Right lobe of liver (tissue), 6 donors: ENCODE measurements at regions not wholly inside any gene's neighbourhood (a gene's known extent, or its start where the extent isn't known, plus 50 kb on each side); places are given as distances from the start of the nearest gene placed in this dataset.

Experiments
- ATAC-seq, 4 donors: fragments of 200-7000 bp; cut with Tn5 transposase; one replicate each; pipeline ENCODE4 v1.9.1; 2020; ENCODE audit warnings: mild to moderate bottlenecking in 4 of 4, moderate library complexity in 4 of 4
- DNase-seq, 3 donors: peaks; one replicate each; pipeline ENCODE4 v3.0.0-alpha.2; 2020
- H3K27ac ChIP-seq, 3 donors: fragments of 200-600 bp; one replicate each; pipeline ENCODE4 v1.8.0; 2022
- H3K27me3 ChIP-seq, 2 donors: fragments of 200-600 bp; one replicate each; pipeline ENCODE4 v1.8.0; 2022
- H3K36me3 ChIP-seq, 4 donors: fragments of 200-600 bp; sonication (generic) in 1 of 4; one replicate each; pipeline versions ENCODE4 v1.5.1 to v1.8.0; 2017 to 2022; ENCODE audit warnings: control low read depth in 1 of 4
- H3K4me1 ChIP-seq, 4 donors: fragments of 200-600 bp; sonication (generic) in 1 of 4; one replicate each; pipeline versions ENCODE4 v1.5.1 to v1.8.0; 2017 to 2022; ENCODE audit warnings: control low read depth in 1 of 4
- H3K4me3 ChIP-seq, 3 donors: fragments of 200-600 bp; one replicate each; pipeline ENCODE4 v1.8.0; 2022
- H3K9me3 ChIP-seq, 4 donors: fragments of 200-600 bp; sonication (generic) in 1 of 4; one replicate each; pipeline versions ENCODE4 v1.5.1 to v1.8.0; 2017 to 2022; ENCODE audit warnings: control low read depth in 1 of 4
- POLR2A ChIP-seq: fragments of 450-650 bp; IDR thresholded peaks from one replicate; pipeline ENCODE4 v1.6.1; 2017; ENCODE audit warnings: antibody characterized with exemption, mild to moderate bottlenecking
- WGBS: methylation state at CpG from one replicate; pipeline ENCODE4 v1.1.6; 2018; ENCODE audit warnings: low coverage, low lambda C conversion rate; ENCODE audit not compliant: insufficient coverage; ENCODE audit errors: missing lambda C conversion rate; 5-methylcytosine and 5-hydroxymethylcytosine counted together
- intact Hi-C, 2 donors: fragments of 100-400 bp; cut with DNase I; formaldehyde crosslinking; loops; one replicate each; pipeline versions ENCODE4 v1.11.2 to v1.14.1; 2022
- TF ChIP-seq, protein P1 (sequence below), 4 donors: fragments of 200-600 bp in 3 of 4; fragments of 450-650 bp in 1 of 4; IDR thresholded peaks; one replicate each; pipeline versions ENCODE4 v1.5.1 to v1.8.0; 2016 to 2022; ENCODE audit warnings: antibody characterized with exemption in 4 of 4, mild to moderate bottlenecking in 2 of 4
- donor health status: DM: no; HTN: yes; CAD: no.
- donor health status: DM: no; HTN: no; CAD: no.
- donor health status: DM: no; HTN: no; CAD: no.
- donor health status: DM: no; HTN: yes; CAD: no.
- donor health status: DM: no; HTN: yes; CAD: no.

GRCh38 chr13:55777612-55778011 is 1363.1 kb upstream of the PRR20A start:
- intact Hi-C loops: no loop called here
- Histone ChIP-seq H3K9me3 (no peaks in the 10 kb centered on the region), H3K36me3 (no peaks in the 10 kb centered on the region), H3K27me3 (no peaks in the 10 kb centered on the region), H3K27ac (no peak overlapping the region), H3K4me3 (no peak overlapping the region), H3K4me1 (no peaks in the 10 kb centered on the region)
- DNase-seq (no peak), ATAC-seq (no peak)
- WGBS: no CpG with 5 or more reads among the region's 2 CpGs
- no peak for TF ChIP-seq POLR2A
- TF ChIP-seq, protein P1, sequence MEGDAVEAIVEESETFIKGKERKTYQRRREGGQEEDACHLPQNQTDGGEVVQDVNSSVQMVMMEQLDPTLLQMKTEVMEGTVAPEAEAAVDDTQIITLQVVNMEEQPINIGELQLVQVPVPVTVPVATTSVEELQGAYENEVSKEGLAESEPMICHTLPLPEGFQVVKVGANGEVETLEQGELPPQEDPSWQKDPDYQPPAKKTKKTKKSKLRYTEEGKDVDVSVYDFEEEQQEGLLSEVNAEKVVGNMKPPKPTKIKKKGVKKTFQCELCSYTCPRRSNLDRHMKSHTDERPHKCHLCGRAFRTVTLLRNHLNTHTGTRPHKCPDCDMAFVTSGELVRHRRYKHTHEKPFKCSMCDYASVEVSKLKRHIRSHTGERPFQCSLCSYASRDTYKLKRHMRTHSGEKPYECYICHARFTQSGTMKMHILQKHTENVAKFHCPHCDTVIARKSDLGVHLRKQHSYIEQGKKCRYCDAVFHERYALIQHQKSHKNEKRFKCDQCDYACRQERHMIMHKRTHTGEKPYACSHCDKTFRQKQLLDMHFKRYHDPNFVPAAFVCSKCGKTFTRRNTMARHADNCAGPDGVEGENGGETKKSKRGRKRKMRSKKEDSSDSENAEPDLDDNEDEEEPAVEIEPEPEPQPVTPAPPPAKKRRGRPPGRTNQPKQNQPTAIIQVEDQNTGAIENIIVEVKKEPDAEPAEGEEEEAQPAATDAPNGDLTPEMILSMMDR (IDR thresholded peaks at IDR 0.05): no peak

DNA sequence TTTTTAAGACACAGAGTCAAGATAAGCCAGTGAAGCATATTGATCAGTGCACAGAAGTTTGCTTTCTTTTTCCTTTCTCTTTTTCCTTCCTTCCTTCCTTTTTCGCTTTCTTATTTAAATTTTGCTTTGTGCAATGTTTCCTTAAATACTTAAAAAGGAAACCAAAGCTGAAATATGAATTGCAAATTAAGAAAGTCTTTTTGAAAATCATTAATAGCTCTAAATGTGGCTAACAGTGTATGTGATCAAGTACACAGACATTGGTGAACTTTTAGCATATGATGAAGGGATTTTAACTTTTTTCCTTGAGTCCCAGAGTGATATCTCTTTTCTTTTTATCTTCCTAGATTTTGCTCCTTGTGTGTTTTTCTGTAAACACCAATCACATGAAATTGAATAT is 1356.9 kb upstream of the PRR20A start:
- Histone ChIP-seq H3K4me3 (no peak overlapping the region), H3K27me3 (no peaks in the 10 kb centered on the region), H3K9me3 (no peaks in the 10 kb centered on the region), H3K4me1 (no peaks in the 10 kb centered on the region), H3K27ac (no peak overlapping the region), H3K36me3 (no peaks in the 10 kb centered on the region)
- no peak for DNase-seq
- no peak for ATAC-seq
- 35% methylated on average over 1 of the region's 1 CpG for WGBS
- TF ChIP-seq, protein P1 (IDR thresholded peaks at IDR 0.05): no peak
- TF ChIP-seq POLR2A: no peak
- intact Hi-C loops: no loop called here

- ATAC-seq (no peak), DNase-seq (no peak)
- Histone ChIP-seq H3K4me1 (peaks cover 0 to 9% (median 0%) of the 10 kb centered on the region in 4 donors), H3K9me3 (no peaks in the 10 kb centered on the region), H3K27ac (no peak overlapping the region), H3K36me3 (no peaks in the 10 kb centered on the region), H3K27me3 (no peaks in the 10 kb centered on the region), H3K4me3 (no peak overlapping the region)
- WGBS: 86% methylated on average over 1 of the region's 1 CpG
- intact Hi-C loops: no loop called here
- TF ChIP-seq, protein P1 (IDR thresholded peaks at IDR 0.05): no peak
- no peak for TF ChIP-seq POLR2A
Measured at GRCh38 chr13:55788548-55788947, 1352.2 kb upstream of the PRR20A start.

- TF ChIP-seq POLR2A: no peak
- DNase-seq: no peak
- Histone ChIP-seq H3K4me1 (peaks cover 0 to 9% (median 0%) of the 10 kb centered on the region in 4 donors), H3K36me3 (no peaks in the 10 kb centered on the region), H3K4me3 (no peak overlapping the region), H3K9me3 (no peaks in the 10 kb centered on the region), H3K27me3 (no peaks in the 10 kb centered on the region), H3K27ac (no peak overlapping the region)
- intact Hi-C loops: no loop called here
- WGBS: 29% methylated on average over 3 of the region's 3 CpGs
- peak in 3 of 4 donors; percentile 53 to 58 (median 54) for ATAC-seq
Measured at GRCh38 chr13:55792544-55793193, 1348.0 kb upstream of the PRR20A start.

DNA sequence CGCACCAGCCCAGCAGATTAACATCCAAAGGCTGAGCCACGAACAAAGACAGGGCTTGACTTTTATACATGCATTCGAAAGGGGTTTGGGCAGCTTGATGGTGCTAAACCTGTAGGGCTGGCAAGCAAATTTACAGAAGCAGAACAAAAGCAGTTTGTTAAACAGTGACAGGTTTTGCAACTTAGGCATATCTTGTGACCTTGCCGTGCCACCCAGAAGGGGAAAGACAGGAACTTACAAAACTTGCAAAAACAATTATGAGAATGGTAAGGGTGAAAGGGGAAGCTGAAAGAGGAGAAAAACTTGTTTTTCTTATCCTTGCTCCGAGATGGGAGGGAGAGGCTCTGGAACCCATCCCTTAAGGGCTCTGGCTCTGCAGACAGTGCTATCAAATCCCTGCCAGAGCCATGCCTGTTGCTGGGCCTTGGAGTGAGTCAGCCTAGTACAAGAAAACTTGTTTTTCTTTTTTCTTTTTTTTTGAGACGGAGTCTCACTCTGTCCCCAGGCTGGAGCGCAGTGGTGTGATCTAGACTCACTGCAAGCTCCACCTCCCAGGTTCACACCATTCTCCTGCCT is 1325.2 kb upstream of the PRR20A start:
- Histone ChIP-seq H3K4me3 (no peak overlapping the region), H3K27me3 (no peaks in the 10 kb centered on the region), H3K9me3 (no peaks in the 10 kb centered on the region), H3K27ac (peak overlapping the region; percentile 30 to 70 (median 44)), H3K36me3 (no peaks in the 10 kb centered on the region), H3K4me1 (peaks cover 0 to 40% (median 3%) of the 10 kb centered on the region in 4 donors)
- DNase-seq (peak in 2 of 3 donors; percentile 12 to 46), ATAC-seq (peak; percentile 73 to 90 (median 80))
- TF ChIP-seq, protein P1 (IDR thresholded peaks at IDR 0.05): no peak
- TF ChIP-seq POLR2A: no peak
- intact Hi-C loops: no loop called here
- 45% methylated on average over 7 of the region's 7 CpGs for WGBS
